ENCODE measurements at regions not wholly inside any gene's neighbourhood (a gene's known extent, or its start where the extent isn't known, plus 50 kb on each side); places are given as distances from the start of the nearest gene placed in this dataset.
"Not testable (repeated sequence)": the region's sequence is repeated elsewhere in the genome, so short reads cannot be mapped to it uniquely, and the experiment has no call there.

DNA sequence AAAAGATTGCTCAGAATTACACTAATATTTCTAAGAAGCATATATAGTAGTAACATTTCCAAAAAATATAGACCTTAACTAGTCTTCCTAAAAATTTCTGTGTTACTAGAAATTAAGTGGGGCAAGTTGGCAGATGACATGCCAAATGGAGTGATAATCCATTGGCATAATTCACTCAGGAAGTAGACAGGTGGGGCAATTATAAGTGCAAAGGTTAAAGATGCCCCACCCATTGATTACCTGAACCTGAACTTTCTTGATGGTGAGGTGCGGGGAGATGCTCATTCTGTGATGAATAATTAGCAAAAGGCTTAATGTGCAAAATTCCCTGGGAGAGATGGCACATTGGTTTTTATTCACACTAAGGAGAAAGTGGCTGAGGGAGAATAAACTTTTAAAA is 145.8 kb upstream of the RASGEF1B start:
- no peak for DNase-seq

DNA sequence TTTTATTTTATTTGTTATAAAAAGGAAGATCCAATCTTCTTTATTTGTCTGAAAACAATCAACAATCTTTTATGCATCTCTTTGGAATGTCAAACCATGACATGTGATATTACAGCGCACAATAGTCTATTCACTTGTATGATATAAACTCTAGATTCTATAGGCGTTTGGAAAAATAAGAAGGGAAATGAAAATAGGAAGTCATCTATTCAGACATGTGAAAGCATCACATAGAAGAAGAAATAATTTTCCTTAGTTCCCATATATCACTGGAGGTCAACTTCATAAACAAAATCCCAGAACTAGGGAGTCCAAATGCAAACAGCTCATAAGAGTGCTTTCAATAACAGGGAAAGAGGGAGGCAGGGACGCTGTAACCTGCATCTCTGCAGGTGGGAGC is 139.5 kb upstream of the RASGEF1B start:
- no peak for DNase-seq

DNA sequence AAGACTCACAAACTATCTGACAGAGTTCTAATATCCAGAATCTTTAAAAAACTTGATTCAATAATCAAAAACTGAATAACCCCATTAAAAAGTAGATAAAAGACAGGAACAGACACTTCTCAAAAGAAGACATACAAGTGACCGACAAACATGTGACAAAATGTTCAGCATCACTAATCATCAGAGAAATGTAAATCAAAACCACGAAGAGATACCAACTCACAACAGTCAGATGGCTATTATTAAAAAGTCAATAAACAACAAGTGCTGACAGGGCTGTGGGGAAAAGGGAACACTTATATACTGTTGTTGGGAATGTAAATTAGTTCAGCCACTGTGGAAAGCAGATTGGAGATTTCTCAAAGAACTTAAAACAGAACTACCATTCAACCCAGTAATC is 138.1 kb upstream of the RASGEF1B start:
- no peak for DNase-seq

DNA sequence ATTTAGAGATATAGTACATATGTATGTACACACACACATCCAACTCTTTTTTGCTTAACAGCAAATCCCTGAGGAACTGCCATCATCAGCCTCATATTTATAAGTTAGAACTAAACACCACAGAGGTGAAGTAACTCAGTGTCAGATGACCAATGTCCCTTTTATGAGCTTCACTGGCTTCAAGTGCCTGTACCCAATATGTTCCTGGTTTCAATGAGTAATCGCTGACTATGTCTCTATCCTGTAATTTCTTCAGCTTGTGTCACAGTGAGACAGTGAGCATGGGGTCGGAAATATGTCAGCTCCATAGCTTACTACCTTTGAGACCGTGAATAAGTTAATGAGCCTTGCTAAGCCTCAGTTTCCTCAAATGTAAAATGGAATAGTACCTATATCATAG is 136.2 kb upstream of the RASGEF1B start:
- DNase-seq = no peak

DNA sequence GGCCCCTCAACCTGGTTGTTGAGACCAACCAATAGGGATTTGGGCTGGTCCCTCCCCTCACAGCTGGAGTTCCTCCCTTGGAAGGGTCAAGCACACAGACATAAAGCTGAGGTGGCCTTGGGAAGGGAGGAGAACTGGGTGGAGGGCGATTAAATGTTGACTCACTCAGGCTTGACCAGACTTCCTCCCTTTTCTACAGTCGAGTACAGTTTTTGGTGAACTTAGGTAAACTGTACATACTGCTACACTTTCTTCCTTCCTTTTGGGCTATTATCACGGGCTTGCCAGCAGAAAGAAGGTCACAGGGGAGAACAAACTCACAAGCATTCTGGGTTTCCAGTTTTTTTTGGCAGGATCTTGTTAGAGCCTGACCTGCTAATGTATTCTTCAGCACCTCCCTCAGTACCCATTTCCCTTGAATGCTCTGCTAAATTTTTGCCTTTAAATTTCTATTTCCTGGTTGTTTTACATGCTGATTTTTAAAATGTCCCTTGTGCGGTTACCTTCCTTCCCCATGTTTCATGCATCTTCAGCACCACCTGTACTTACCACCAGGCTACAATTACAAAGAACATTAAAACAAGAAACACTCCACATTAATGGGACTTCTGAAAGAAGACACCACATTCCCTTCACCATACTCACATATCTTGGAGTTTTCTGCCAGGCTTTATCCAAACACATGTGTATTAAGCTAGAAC is 135.2 kb upstream of the RASGEF1B start:
- no peak for DNase-seq

DNA sequence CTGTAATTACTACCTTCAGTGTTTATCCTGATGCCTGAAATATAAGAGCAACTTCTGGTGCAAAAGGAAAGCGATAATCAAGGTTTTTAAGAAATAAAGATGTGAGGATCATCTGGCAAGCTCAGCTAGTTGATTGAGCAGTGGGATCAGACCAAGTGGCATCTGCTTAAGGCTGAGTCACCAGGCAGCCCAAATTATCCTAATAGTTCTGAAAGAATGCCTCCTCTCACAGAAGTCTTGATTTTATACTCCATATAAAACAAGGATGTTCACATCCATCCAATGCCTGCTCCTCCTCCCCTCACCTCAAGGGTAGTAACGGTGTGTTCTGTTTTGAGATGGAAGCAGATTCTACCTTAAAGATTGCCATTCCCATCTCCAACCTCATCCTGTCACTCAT is 134.5 kb upstream of the RASGEF1B start:
- no peak for DNase-seq

DNA sequence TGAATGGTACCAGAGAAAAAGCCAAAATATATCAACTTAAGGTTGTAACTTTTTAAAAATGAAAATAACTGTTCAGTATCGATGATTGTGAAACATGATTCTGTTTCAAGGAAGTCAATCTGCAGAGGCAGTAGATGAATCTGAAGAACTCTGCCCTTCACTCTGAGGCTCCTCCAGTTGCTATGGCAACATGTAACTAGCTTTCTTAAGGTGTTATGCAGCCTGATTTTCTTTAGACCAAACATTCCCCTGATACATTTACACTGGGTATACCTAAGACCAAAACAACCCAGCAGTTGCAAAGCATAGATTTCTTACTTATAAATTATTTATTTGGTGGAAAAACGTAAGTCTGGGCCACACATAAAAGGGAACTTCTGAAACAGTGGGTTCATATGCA is 133.6 kb upstream of the RASGEF1B start:
- DNase-seq = peak; percentile 23

DNA sequence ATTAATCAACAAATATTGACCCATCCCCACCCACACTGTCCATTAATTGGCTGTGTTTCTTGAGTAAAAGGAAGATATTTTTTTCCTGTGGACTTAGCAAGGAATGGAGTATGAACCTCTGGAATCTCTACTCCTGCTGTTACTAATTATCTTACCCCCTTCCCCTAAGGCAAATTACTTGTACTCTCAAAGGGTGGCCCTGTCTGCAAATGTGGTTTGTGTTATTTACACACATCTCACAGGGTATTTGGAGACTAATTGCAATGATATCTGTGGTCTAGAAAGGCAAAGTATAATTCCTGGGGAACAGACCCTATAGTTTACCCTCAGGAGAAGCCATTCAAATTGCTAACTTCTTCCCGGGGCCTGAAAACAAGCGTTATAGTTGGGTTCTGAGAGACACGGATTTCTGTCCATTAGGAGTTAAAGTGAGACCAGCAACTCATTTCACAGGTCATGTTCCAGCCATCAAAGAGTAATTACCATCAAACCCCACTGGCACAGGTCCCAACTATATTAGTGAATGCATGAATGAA is 133.0 kb upstream of the RASGEF1B start:
- no peak for DNase-seq

DNA sequence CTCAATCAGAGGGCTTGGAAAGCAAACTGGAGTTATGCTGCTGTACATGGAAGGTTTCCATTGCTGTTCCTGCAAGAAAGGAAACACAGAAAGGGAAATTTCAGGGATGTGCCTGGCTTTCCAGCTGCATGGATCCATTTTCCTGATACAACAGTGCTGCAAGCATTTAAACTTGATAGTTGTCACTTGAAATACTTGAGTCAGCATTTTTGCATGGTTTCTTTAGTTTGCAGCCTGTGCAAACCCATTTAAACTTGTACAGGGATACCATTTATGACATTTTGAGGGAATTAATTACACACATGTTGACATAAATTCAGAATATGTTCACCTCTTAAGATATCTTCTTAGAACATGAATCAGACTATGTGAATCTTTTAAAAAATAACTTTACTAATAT is 131.1 kb upstream of the RASGEF1B start:
- no peak for DNase-seq

DNA sequence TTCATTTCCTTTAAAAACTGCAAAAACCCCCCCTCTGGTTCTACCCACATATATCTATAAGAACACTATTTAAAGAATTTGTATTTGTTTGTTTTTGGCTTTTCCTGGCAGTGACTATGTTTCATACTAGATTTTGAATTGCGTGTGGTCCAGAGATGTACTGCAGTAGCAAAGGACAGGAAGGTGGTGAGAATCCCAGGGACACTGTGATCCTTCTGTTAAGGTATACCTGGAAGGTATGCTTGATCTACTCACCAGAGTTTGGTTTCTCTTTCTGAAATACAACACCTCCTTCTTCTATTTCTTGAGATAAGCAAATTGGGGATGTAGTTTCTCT is 129.6 kb upstream of the RASGEF1B start:
- no peak for DNase-seq

DNA sequence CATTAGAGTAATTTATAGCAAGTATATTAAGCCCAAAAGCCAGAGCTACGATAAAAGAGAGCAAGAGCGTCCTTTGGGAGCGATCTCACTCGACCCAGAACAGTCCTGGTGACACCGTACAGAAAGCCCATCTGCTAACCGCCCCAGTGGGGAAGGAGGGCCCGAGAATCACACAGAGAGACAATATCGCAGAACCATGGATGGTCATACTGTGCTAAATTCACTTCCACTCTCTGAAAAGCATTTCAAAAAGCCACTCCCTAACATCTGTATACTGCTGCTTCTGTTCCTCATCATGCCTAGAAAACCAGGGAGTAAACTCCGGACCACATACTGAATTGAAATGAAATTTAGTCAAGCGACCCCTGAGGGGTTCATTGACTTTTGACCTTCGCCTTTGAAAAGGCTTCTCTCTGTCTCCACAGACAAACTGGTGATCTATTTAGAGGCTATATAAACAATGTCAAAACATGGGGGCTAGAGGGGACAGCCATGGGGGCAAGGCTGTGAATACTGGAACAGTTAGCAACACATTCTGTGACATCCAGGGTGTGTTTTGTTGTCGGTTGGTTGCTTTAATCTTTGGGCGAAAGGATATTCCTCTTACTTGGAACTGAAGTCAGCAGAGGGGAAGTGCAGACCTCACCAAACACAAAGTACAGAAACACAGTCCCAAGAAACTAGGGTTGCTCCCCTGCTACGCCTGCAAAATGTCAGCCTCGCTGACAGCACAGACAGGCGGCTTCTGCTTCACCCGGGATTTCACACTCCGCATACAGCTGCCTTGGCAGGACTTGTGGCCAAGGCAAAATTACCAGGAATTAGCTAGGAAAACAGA is 129.0 kb upstream of the RASGEF1B start:
- DNase-seq = peak; percentile 60

DNA sequence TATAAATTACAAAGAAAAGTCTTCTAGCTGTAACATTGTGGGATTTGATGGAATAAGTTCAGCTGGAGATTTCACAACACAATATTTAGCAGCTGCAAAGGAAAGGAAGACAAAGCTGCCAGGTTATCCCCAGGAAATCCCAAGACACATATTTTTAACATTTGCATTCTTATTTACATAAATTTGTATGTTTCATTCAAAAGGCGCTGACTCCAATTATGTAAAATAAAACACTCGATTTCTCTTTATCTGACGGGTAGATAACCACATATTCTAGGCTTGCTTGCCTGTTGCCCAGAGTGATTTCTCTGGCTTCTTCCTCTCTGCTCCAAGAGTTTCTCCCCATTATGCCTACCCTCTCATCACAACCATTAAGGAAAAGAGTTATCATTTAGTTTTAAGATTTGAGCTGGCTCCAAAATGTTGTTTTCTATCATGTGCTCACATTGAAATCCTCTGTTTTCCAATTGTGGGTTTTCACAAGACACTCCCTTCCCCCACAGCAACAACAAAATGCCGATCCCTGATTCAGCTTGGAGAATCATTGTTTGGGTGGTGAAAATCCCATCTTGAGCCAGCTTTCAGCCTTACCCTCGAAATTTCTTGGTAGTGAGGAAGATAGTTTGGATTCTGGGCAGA is 128.2 kb upstream of the RASGEF1B start:
- no peak for DNase-seq

DNA sequence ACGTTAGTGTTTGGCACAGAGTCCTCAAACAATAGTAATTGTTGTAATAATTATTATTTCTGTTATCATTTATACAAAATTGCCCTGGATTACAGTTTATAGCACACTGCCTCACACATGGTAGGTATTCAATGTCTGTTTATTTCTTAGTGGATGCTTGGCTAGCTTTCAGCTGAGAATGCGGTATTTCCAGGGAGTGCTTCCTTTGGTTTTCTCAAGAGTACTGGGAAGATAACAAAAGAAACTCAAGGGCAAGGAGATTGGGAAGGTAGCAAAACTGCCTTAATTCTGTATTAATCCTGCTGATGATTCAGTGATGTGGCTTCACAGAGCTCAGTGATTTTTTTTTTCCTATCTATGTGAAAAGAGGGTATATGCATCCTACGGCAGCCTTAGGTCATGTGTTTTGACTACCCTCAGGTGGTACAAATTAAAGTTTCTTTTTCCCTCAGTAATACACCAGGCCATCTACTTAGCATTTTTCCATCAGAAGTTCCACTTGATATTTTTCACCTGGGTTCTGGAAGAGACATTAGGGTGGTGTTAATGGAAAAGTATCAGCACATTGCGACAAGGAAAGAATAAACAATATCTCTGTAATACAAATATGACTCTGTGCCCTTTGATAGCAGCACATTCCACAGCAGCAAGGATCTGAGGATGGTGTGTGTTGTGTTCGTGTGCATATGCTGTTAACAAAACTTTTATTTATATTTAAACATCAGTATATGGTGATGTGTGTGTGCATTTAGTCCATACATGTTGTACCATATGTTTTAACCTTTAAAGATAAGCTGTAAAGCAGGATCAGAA is 124.3 kb upstream of the RASGEF1B start:
- no peak for DNase-seq

DNA sequence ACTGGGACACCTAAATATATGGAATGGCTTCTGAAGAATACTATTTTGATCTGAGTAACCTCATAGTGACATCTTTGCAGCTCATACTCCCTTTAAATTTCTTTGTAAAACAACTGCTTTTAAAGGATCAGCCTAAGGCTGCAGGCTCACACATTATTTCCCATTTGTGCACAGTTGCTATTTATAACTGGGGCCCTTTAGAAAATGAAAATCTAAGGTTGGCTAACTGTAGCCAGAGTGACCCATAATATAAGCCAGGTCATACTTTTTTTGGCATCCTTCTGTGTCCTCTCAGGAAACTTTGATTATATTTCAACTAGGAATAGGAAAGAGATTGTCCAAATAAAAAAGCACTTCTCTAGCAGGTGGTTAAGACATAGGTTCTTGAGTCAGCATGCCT is 123.6 kb upstream of the RASGEF1B start:
- no peak for DNase-seq

DNA sequence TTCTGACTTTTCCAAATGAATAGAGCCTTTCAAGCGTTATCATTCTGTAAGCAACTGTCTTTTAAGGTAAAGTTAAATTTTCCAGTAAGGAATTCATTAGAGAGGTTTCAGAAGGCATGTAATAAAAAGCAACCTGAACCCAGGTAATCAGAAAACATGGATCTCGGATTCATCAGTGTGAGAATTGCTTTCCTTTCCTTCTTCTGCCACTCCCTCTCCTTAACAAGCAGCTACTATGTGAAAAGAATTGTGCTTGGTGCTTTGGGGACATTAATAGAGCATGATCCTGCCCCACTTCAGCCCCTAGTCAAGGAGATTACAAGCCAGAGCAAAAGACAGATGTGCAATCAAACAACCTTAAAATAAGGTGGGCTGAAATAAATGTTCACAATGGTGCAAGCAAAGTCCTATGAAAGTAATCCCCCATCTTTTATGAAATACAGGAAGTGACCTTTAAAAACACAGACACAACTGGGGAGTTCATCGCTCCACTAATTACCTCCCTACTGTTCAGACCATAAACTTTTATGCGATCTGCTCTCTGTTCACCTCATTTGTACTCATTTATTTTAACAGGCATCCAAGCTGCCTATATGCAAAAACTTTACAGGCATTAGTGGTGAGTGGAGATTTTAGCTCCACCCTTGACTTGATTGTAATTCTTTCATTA is 122.9 kb upstream of the RASGEF1B start:
- no peak for DNase-seq

DNA sequence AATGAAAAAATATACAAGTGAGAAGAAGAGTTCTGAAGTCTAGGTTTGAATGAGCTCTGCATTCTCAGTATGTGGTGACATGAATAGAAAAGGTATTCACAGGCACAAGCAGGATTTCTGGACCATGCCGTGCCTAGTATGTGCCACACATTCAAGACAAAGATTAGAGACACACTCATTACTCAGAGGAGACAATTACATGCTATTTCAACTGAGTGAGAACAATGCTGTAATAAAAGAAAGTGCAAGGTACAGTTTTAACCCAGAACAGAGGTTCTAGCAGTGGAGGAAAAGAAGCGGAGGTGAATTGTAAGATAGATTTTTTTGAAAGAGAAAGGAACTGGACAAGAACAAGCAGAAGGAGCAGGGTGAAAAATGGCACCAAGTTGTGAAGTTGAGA is 121.0 kb upstream of the RASGEF1B start:
- no peak for DNase-seq

DNA sequence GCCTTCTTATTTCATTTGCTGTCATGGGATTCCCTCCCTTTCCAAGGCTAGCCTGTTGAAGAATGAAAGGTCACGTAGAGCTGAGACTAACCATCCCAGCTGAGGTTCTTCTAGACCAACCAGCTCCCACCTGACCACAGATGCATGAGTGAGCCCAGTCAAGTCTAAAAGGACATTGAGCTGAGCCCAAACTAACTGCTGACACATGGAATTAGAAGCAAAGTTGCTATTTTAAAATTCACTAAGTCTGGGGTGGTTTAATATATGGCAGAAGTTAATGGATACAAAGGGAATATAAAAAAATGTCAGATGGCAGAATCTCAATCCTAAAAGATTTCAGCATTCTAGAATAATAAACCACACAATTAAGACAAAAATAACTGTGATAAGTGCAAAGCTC is 118.9 kb upstream of the RASGEF1B start:
- DNase-seq = no peak

DNA sequence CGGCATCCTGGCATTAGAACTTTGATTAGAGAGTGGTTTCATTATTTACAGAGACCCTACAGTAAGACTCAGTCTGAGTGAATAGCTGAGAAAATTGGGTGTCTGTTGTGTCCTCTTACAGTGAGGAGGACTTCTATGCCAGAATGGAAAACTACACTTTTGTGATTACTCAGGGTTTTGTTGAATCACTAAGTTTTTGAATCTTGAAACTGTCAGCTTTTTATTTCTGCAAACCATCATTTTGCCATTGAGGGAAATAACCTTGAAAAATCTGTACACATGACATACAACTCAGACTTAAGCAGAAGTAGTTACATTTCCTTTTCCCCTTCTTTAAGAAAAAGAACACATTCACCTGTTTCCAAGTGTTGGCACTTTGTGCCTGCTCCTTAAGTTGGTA is 117.6 kb upstream of the RASGEF1B start:
- DNase-seq = no peak

DNA sequence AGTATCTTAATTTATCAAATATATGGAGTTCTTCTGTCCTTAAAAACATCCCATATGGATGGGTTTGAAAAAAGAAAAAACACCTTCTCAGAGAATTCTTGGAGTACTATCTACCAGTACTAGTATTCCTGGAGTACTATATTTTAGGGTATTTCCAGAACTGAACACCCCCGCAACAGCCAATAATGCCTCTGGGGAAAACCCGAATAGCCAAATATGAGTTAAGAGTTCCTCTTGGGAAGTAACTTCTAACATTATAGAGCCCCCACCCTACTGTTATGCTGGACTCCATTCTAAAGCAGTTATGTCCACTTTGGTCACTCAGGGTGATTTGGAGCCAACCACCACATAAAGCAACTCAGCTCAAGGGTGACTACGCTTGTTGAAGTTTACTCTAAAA is 115.0 kb upstream of the RASGEF1B start:
- DNase-seq = no peak

DNA sequence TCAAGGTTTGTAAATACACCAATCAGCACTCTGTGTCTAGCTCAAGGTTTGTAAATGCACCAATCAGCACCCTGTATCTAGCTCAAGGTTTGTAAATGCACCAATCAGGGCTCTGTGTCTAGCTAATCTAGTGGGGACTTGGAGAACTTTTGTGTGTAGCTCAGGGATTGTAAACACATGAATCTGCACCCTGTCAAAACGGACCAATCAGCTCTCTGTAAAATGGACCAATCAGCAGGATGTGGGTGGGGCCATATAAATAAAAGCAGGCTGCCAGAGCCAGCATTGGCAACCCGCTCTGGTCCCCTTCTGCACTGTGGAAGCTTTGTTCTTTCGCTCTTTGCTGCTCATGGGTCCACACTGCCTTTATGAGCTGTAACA is 109.3 kb upstream of the RASGEF1B start:
- DNase-seq = not testable (repeated sequence)

DNA sequence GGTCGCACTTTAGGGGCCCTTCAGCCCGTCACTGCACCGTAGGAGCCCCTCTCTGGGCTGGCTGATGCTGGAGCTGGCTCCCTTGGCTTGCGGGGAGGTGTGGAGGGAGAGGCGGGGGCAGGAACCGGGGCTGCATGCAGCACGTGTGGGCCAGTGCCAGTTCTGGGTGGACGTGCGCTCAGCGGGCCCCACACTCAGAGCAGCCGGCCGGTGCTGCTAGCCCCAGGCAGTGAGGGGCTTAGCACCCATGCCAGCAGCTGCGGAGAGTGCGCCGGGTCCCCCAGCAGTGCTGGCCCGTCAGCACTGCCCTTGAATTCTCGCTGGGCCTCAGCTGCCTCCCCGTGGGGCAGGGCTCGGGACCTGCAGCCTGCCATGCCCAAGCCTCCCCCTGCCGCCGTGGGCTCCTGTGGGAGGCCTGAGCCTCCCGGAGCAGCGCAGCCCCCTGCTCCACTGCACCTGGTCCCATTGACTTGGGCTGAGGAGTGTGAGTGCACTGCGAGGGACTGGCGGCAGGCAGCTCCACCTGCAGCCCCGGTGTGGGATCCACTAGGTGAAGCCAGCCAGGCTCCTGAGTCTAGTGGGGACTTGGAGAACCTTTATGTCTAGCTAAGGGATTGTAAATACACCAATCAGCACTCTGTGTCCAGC is 108.8 kb upstream of the RASGEF1B start:
- DNase-seq = no peak

DNA sequence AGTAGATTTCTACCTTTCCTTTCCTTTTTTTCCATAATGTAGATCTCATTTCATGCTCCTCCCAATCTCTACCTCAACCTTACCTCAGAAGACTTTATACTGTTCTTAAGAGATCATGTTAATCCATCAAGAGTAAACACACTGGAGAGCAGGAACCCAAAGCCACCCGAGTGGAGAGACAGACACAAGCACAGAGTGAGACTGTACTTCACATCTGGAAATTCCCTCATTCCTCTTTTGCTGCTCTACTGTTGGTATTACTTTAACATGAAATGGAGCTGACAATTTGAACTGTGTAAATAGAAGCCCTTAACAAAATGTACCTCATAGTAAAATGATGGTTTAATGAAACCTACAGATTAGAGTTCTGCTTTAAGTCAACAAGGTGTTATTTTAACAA is 105.7 kb upstream of the RASGEF1B start:
- no peak for DNase-seq
